ENCODE measurements at regions not wholly inside any gene's neighbourhood (a gene's known extent, or its start where the extent isn't known, plus 50 kb on each side); places are given as distances from the start of the nearest gene placed in this dataset.
"Not testable (repeated sequence)": the region's sequence is repeated elsewhere in the genome, so short reads cannot be mapped to it uniquely, and the experiment has no call there.

DNA sequence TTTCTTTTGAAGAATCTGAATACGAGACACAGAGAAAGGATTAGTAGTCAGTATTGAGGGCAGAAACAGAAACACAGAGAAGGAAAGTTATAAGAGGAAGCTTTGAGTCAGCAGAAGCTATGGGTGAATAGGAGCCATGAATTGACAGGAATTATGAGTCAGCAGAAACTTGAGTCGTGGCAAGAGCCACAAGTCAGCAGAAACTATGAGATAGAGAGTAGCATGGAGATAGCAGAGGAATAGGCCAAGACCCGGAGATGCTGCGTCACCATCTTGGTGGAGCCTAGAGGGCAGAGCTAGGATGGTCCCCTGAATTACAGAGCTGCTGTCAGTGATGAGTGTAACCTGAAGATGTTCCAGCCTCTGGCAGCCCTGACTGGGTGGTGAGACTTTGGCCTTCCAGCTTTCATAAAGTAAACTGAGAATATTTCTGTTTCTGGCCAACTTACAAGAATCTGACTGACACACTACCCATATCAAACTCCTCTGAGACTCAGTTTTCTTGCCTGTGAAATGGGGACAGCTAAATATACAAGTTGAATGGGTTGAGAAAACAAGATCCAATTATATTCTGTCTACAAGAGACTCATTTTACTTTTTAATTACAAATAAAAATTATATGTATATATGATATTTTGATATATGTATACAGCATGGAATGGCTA lies 211.8 kb downstream of the NPIPA7 start:
- TF ChIP-seq, protein P1, sequence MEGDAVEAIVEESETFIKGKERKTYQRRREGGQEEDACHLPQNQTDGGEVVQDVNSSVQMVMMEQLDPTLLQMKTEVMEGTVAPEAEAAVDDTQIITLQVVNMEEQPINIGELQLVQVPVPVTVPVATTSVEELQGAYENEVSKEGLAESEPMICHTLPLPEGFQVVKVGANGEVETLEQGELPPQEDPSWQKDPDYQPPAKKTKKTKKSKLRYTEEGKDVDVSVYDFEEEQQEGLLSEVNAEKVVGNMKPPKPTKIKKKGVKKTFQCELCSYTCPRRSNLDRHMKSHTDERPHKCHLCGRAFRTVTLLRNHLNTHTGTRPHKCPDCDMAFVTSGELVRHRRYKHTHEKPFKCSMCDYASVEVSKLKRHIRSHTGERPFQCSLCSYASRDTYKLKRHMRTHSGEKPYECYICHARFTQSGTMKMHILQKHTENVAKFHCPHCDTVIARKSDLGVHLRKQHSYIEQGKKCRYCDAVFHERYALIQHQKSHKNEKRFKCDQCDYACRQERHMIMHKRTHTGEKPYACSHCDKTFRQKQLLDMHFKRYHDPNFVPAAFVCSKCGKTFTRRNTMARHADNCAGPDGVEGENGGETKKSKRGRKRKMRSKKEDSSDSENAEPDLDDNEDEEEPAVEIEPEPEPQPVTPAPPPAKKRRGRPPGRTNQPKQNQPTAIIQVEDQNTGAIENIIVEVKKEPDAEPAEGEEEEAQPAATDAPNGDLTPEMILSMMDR (IDR thresholded peaks at IDR 0.05), result not testable (repeated sequence)
- TF ChIP-seq POLR2A (IDR thresholded peaks at IDR 0.05), result not testable (repeated sequence)

All from testis (tissue), 2 donors.